ENCODE measurements at regions not wholly inside any gene's neighbourhood (a gene's known extent, or its start where the extent isn't known, plus 50 kb on each side); places are given as distances from the start of the nearest gene placed in this dataset.

GRCh38 chr1:200336101-200336845, 73.6 kb downstream of the ZNF281 start (continued):
- TF ChIP-seq ATF4 (CRISPR knock-in tag; IDR thresholded peaks at IDR 0.05) (no peak; a peak in 1 of 4 replicates), RNF219 (CRISPR knock-in tag; IDR thresholded peaks at IDR 0.05) (no peak), ARID3A (IDR thresholded peaks at IDR 0.05; ENCODE audit: low read depth, low read length) (peak; percentile 37; the same call in 1 of the 2 replicates), RARA (CRISPR knock-in tag; IDR thresholded peaks at IDR 0.05) (peak; percentile 33), ZKSCAN5 (CRISPR knock-in tag; IDR thresholded peaks at IDR 0.05) (no peak), ZNF564 (CRISPR knock-in tag; IDR thresholded peaks at IDR 0.05) (no peak), TEF (CRISPR knock-in tag; IDR thresholded peaks at IDR 0.05) (peak; percentile 60; the same call in 1 of the 2 replicates), KLF6 (CRISPR knock-in tag; IDR thresholded peaks at IDR 0.05) (no peak), PLRG1 (conservative IDR thresholded peaks at IDR 0.05) (no peak), CREB3 (CRISPR knock-in tag; IDR thresholded peaks at IDR 0.05) (no peak), EP300 (IDR thresholded peaks at IDR 0.05; ENCODE audit: low read depth in 2 of 2, low read length in 2 of 2) (peak in 1 of 2 experiments; percentile 72; a peak in 1 of 4 replicates), EP300 (CRISPR knock-in tag; IDR thresholded peaks at IDR 0.05; ENCODE audit: borderline replicate concordance) (no peak), SALL2 (CRISPR knock-in tag; IDR thresholded peaks at IDR 0.05) (no peak), ZFY (CRISPR knock-in tag; IDR thresholded peaks at IDR 0.05) (no peak), ZNF562 (CRISPR knock-in tag; IDR thresholded peaks at IDR 0.05; ENCODE audit: borderline replicate concordance) (no peak), ZNF773 (CRISPR knock-in tag; IDR thresholded peaks at IDR 0.05; ENCODE audit: borderline replicate concordance) (no peak), ZNF629 (CRISPR knock-in tag; conservative IDR thresholded peaks at IDR 0.05) (no peak), KDM5A (IDR thresholded peaks at IDR 0.05; ENCODE audit: borderline replicate concordance, low read length) (no peak), TRAFD1 (CRISPR knock-in tag; IDR thresholded peaks at IDR 0.05; ENCODE audit: borderline replicate concordance) (no peak), FOXA1 (IDR thresholded peaks at IDR 0.05) (no peak), FOXA1 (CRISPR knock-in tag; IDR thresholded peaks at IDR 0.05) (peak; percentile 76; the same call in 1 of the 2 replicates)

Measured in HepG2 (cell line).